Thyroid gland (tissue), 4 donors: ENCODE measurements at regions not wholly inside any gene's neighbourhood (a gene's known extent, or its start where the extent isn't known, plus 50 kb on each side); places are given as distances from the start of the nearest gene placed in this dataset.

Source experiments
- POLR2A ChIP-seq, 2 donors: fragments of 450-650 bp; IDR thresholded peaks; one replicate each; pipeline ENCODE4 v1.6.1; 2017; ENCODE audit warnings: antibody characterized with exemption in 2 of 2, mild to moderate bottlenecking in 2 of 2, moderate library complexity in 1 of 2
- TF ChIP-seq, protein P1 (sequence below), 6 experiments: fragments of 200-600 bp in 3 of 6; fragments of 450-650 bp in 3 of 6; sonication (generic) in 3 of 6; IDR thresholded peaks; one replicate each; pipeline ENCODE4 v1.5.1; 2016 to 2019; ENCODE audit warnings: antibody characterized with exemption in 6 of 6, mild to moderate bottlenecking in 2 of 6, inconsistent platforms in 1 of 6, moderate library complexity in 1 of 6

- TF ChIP-seq, protein P1, sequence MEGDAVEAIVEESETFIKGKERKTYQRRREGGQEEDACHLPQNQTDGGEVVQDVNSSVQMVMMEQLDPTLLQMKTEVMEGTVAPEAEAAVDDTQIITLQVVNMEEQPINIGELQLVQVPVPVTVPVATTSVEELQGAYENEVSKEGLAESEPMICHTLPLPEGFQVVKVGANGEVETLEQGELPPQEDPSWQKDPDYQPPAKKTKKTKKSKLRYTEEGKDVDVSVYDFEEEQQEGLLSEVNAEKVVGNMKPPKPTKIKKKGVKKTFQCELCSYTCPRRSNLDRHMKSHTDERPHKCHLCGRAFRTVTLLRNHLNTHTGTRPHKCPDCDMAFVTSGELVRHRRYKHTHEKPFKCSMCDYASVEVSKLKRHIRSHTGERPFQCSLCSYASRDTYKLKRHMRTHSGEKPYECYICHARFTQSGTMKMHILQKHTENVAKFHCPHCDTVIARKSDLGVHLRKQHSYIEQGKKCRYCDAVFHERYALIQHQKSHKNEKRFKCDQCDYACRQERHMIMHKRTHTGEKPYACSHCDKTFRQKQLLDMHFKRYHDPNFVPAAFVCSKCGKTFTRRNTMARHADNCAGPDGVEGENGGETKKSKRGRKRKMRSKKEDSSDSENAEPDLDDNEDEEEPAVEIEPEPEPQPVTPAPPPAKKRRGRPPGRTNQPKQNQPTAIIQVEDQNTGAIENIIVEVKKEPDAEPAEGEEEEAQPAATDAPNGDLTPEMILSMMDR (IDR thresholded peaks at IDR 0.05) = no peak
- TF ChIP-seq POLR2A (IDR thresholded peaks at IDR 0.05) = no peak
Observed at GRCh38 chr5:1649554-1649953, 125.8 kb upstream of the LPCAT1 start.
